HG03558 (cell line): ENCODE measurements at regions not wholly inside any gene's neighbourhood (a gene's known extent, or its start where the extent isn't known, plus 50 kb on each side); places are given as distances from the start of the nearest gene placed in this dataset.
"Not testable (repeated sequence)": the region's sequence is repeated elsewhere in the genome, so short reads cannot be mapped to it uniquely, and the experiment has no call there.

Experiments
- ATAC-seq: cut with Tn5 transposase; IDR thresholded peaks from one replicate; pipeline ENCODE4 v1.9.1; 2021; ENCODE audit warnings: moderate number of reproducible peaks; ENCODE audit not compliant: unreplicated experiment; ENCODE audit errors: extremely low read depth

GRCh38 chr10:111261081-111261615 lies 184.3 kb downstream of the ADRA2A start:
- no peak for ATAC-seq

GRCh38 chr10:111265341-111265740 lies 188.5 kb downstream of the ADRA2A start:
- ATAC-seq = no peak

- ATAC-seq = no peak
Measured at GRCh38 chr10:111266165-111266564, 189.3 kb downstream of the ADRA2A start.

- no peak for ATAC-seq
Measured at GRCh38 chr10:111267673-111268072, 190.8 kb downstream of the ADRA2A start.

- ATAC-seq = no peak
Measured at GRCh38 chr10:111273235-111273634, 196.4 kb downstream of the ADRA2A start.

GRCh38 chr10:111273635-111274034 lies 196.8 kb downstream of the ADRA2A start:
- ATAC-seq = no peak

- no peak for ATAC-seq
Measured at GRCh38 chr10:111275091-111275490, 198.3 kb downstream of the ADRA2A start.

GRCh38 chr10:111277661-111278060 lies 200.8 kb downstream of the ADRA2A start:
- no peak for ATAC-seq

- ATAC-seq = no peak
Measured at GRCh38 chr10:111278266-111278665, 201.4 kb downstream of the ADRA2A start.

GRCh38 chr10:111281516-111281915 lies 204.7 kb downstream of the ADRA2A start:
- ATAC-seq = no peak

GRCh38 chr10:111289461-111289860 lies 212.6 kb downstream of the ADRA2A start:
- no peak for ATAC-seq

GRCh38 chr10:111290649-111291048 lies 213.8 kb downstream of the ADRA2A start:
- ATAC-seq = no peak

- no peak for ATAC-seq
Measured at GRCh38 chr10:111295788-111296187, 219.0 kb downstream of the ADRA2A start.

- ATAC-seq = no peak
Measured at GRCh38 chr10:111297351-111297848, 220.6 kb downstream of the ADRA2A start.

GRCh38 chr10:111298031-111298430 lies 221.2 kb downstream of the ADRA2A start:
- ATAC-seq = no peak

- no peak for ATAC-seq
Measured at GRCh38 chr10:111299037-111299436, 222.2 kb downstream of the ADRA2A start.

GRCh38 chr10:111303887-111304286 lies 227.1 kb downstream of the ADRA2A start:
- no peak for ATAC-seq

GRCh38 chr10:111316722-111317212 lies 239.9 kb downstream of the ADRA2A start:
- ATAC-seq = no peak

- no peak for ATAC-seq
Measured at GRCh38 chr10:111319866-111320265, 243.0 kb downstream of the ADRA2A start.

- ATAC-seq = no peak
Measured at GRCh38 chr10:111323389-111323966, 246.6 kb downstream of the ADRA2A start.

- ATAC-seq = not testable (repeated sequence)
Measured at GRCh38 chr10:111332174-111332573, 255.3 kb downstream of the ADRA2A start.

GRCh38 chr10:111335826-111336225 lies 259.0 kb downstream of the ADRA2A start:
- ATAC-seq = no peak
